Transverse colon (tissue), 4 donors: ENCODE measurements at regions not wholly inside any gene's neighbourhood (a gene's known extent, or its start where the extent isn't known, plus 50 kb on each side); places are given as distances from the start of the nearest gene placed in this dataset.

Experiments
- CTCF ChIP-seq, 5 experiments: fragments of 200-600 bp in 3 of 5; fragments of 450-650 bp in 2 of 5; sonication (generic) in 3 of 5; IDR thresholded peaks; 1 replicate in 2 of 5; 2 replicates in 3 of 5; pipeline ENCODE4 v1.5.1; 2016 to 2017; ENCODE audit warnings: antibody characterized with exemption in 5 of 5, inconsistent platforms in 3 of 5, mild to moderate bottlenecking in 2 of 5, moderate library complexity in 1 of 5
- POLR2A ChIP-seq: fragments of 450-650 bp; IDR thresholded peaks from one replicate; pipeline ENCODE4 v1.6.1; 2016; ENCODE audit warnings: antibody characterized with exemption, mild to moderate bottlenecking, moderate library complexity
- POLR2AphosphoS5 ChIP-seq, 3 donors: sonication (generic); formaldehyde crosslinking; IDR thresholded peaks; one replicate each; pipeline ENCODE4 v1.6.1; 2016; ENCODE audit warnings: antibody characterized with exemption in 3 of 3

GRCh38 chr3:193850084-193850619, 257.1 kb downstream of the OPA1 start:
- TF ChIP-seq POLR2A (no peak), CTCF (IDR thresholded peaks at IDR 0.05) (no peak), POLR2AphosphoS5 (IDR thresholded peaks at IDR 0.05) (no peak)
